ENCODE measurements at regions not wholly inside any gene's neighbourhood (a gene's known extent, or its start where the extent isn't known, plus 50 kb on each side); places are given as distances from the start of the nearest gene placed in this dataset.

DNA sequence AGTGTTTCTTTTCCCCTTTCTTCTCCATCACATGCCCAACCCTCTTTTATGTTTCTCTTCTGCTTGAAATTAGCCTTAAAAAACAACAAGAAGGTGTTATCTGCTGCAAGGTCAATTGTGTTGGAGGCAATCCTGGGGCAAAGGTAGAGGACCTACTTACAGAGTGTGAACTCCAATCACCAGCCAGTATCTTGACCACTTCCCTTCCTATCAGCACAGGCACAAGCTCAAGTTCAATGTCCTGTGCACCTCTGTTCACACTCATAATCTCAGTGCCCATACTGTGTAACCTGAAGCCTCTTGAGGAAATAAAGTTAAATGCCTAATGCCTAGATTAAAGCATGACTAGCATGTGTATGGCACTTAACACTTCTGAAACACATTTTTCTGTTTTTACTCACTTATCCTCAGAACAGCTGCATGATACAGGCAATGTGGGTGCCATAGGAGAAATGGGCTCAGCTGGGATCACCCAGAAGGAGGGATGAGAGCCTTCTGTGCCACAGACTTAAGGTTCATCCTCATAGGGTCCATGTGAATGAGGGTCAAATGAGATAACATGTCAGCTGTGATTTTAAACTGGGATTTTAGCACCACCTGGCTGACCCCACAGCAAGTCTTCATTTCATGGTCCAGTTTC, 701.5 kb downstream of the BCL11A start:
- Histone ChIP-seq H3K27me3 (no peaks in the 10 kb centered on the region), H3K4me3 (no peak overlapping the region), H3K27ac (no peak overlapping the region), H3K9me3 (no peaks in the 10 kb centered on the region), H3K36me3 (replicated peaks in 1 of 2; ENCODE audit: insufficient read depth in 1 of 2, low read depth in 2 of 2) (no peaks in the 10 kb centered on the region), H3K4me1 (no peaks in the 10 kb centered on the region)
- no peak for ATAC-seq
- DNase-seq = no peak
- intact Hi-C loops (cut with DNase I) = no loop called here
- TF ChIP-seq POLR2A (IDR thresholded peaks at IDR 0.05) (no peak), CTCF (IDR thresholded peaks at IDR 0.05) (no peak)

DNA sequence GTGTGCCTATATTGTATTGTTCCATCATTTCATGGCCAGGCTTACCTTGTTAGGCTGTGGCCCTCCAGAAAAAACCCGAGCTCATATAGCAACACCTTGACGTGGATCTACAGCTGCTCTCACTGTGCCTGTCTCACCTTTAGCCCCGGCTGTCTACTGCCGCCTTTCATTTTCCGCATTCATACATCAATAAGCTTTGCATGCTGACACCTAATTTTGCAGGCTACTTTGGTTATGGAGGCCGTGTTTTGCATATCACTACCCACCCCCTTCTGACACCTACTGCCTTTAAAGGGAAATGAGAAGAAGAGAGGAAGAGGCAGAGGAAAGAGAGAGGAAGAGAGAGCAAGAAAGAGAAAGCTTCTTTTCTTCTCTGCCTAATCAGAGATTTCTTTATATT, 702.9 kb downstream of the BCL11A start:
- Histone ChIP-seq H3K4me1 (no peaks in the 10 kb centered on the region), H3K27me3 (no peaks in the 10 kb centered on the region), H3K4me3 (no peak overlapping the region), H3K27ac (no peak overlapping the region), H3K36me3 (replicated peaks in 1 of 2; ENCODE audit: insufficient read depth in 1 of 2, low read depth in 2 of 2) (no peaks in the 10 kb centered on the region), H3K9me3 (no peaks in the 10 kb centered on the region)
- intact Hi-C loops (cut with DNase I) = no loop called here
- TF ChIP-seq CTCF (IDR thresholded peaks at IDR 0.05) = no peak
- TF ChIP-seq POLR2A (IDR thresholded peaks at IDR 0.05) = no peak
- ATAC-seq (no peak), DNase-seq (no peak)
- 83 to 88% methylated on average over 6 of the region's 6 CpGs for WGBS, 2 donors

DNA sequence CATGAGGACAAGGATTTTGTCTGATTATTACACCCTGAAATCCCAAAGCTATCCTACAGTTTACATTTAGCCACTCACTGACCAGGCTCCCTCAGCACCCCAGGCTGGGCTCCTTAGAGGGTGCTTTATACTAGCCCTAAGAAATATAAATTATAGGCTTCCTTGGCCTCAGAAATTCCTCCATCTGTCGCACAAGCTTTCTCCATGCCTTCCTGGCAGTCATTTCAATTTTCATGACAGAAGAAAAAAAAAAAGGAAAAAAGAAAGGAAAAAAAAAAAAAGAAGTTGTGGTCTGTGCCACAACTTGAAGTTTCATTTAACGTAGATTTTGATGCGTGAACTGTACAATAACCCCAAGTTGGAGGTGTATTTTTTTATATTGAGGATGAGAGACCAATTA, 719.5 kb downstream of the BCL11A start:
- WGBS, 2 donors = 80 to 89% methylated on average over 3 of the region's 3 CpGs
- Histone ChIP-seq H3K27me3 (no peaks in the 10 kb centered on the region), H3K27ac (no peak overlapping the region), H3K4me1 (no peaks in the 10 kb centered on the region), H3K36me3 (replicated peaks in 1 of 2; ENCODE audit: insufficient read depth in 1 of 2, low read depth in 2 of 2) (no peaks in the 10 kb centered on the region), H3K4me3 (no peak overlapping the region), H3K9me3 (no peaks in the 10 kb centered on the region)
- DNase-seq (no peak), ATAC-seq (no peak)
- TF ChIP-seq POLR2A (IDR thresholded peaks at IDR 0.05) = no peak
- no peak for TF ChIP-seq CTCF (IDR thresholded peaks at IDR 0.05)
- intact Hi-C loops (cut with DNase I) = no loop called here

DNA sequence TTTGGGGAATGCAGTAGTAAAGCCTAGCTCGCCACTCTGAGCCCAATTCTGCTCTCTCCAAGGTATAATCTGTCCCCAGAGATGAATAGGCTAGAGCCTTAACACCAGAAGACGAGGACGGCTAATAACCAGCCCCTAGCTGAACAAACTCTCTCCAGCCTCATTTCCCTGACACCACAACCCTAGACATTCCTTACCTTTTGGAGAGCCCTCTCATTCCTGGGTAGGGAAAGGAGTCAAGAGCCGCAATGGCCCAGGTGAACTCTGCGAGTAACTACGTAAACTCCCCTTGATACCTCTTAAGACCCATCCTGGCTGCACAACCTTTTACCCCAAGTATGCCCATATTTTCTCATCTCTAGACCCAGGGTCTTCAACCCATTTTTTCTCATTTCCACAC, 722.9 kb downstream of the BCL11A start:
- ATAC-seq = no peak
- DNase-seq = no peak
- no peak for TF ChIP-seq CTCF (IDR thresholded peaks at IDR 0.05)
- TF ChIP-seq POLR2A (IDR thresholded peaks at IDR 0.05) = no peak
- 93% methylated on average over 6 of the region's 6 CpGs for WGBS, 2 donors
- no peak overlapping the region for H3K4me3 ChIP-seq
- no peaks in the 10 kb centered on the region for H3K27me3 ChIP-seq
- intact Hi-C loops (cut with DNase I) = no loop called here
- no peaks in the 10 kb centered on the region for H3K4me1 ChIP-seq
- H3K27ac ChIP-seq = no peak overlapping the region
- no peaks in the 10 kb centered on the region for H3K36me3 ChIP-seq (replicated peaks in 1 of 2; ENCODE audit: insufficient read depth in 1 of 2, low read depth in 2 of 2)
- H3K9me3 ChIP-seq = no peaks in the 10 kb centered on the region

DNA sequence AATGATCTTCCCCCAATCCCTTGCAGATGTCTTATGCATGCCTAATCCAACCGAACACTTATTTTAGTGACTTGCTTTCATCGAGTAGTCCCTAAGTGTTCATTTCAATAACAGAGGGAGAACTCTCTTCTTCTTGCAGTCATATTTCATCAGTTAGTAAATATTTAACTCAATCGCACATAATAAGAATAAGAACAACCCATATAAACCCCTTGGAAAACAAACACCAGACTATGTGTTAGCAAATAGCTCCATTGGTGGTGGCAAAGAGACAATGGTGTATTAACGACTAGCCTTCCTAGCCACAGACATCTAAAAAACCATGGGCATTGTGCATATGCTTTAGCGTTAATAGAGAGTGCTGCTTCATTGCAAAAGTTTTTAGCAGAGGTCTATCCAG, 725.8 kb downstream of the BCL11A start:
- no peak for DNase-seq
- TF ChIP-seq POLR2A (IDR thresholded peaks at IDR 0.05) = no peak
- intact Hi-C loops (cut with DNase I) = no loop called here
- no peaks in the 10 kb centered on the region for H3K36me3 ChIP-seq (replicated peaks in 1 of 2; ENCODE audit: insufficient read depth in 1 of 2, low read depth in 2 of 2)
- H3K9me3 ChIP-seq = no peaks in the 10 kb centered on the region
- H3K4me1 ChIP-seq = no peaks in the 10 kb centered on the region
- H3K27ac ChIP-seq = no peak overlapping the region
- WGBS, 2 donors = 79 to 80% methylated on average over 5 of the region's 5 CpGs
- ATAC-seq = no peak
- H3K27me3 ChIP-seq = no peaks in the 10 kb centered on the region
- H3K4me3 ChIP-seq = no peak overlapping the region
